Activated CD4-positive, alpha-beta memory T cell treated with anti-CD3 and anti-CD28 coated beads for 36 hours (primary cell): ENCODE measurements at regions not wholly inside any gene's neighbourhood (a gene's known extent, or its start where the extent isn't known, plus 50 kb on each side); places are given as distances from the start of the nearest gene placed in this dataset.

ENCODE experiments used
- CTCF ChIA-PET: fragments of 350-600 bp; sonication (Branson Sonifier 250); formaldehyde crosslinking; loops from one replicate; lab custom pipeline; 2021; ENCODE audit warnings: antibody characterized with exemption, inconsistent platforms; lab: Charles Lee
- POLR2A ChIA-PET: fragments of 350-600 bp; sonication (Branson Sonifier 250); formaldehyde crosslinking; loops from one replicate; lab custom pipeline; 2021; ENCODE audit warnings: antibody characterized with exemption; lab: Charles Lee
- DNase-seq: peaks from one replicate; pipeline ENCODE4 v3.0.0-alpha.2; 2020
- H3K27ac Mint-ChIP-seq: one replicate; pipeline ENCODE4 v1.8.0; 2021; ENCODE audit warnings: mixed read lengths
- H3K27me3 Mint-ChIP-seq: one replicate; pipeline ENCODE4 v1.8.0; 2021; ENCODE audit warnings: mixed read lengths
- H3K36me3 Mint-ChIP-seq: one replicate; pipeline ENCODE4 v1.8.0; 2021; ENCODE audit warnings: mixed read lengths
- H3K4me1 Mint-ChIP-seq: one replicate; pipeline ENCODE4 v1.8.0; 2021; ENCODE audit warnings: low read depth, mixed read lengths
- H3K4me3 Mint-ChIP-seq: one replicate; pipeline ENCODE4 v1.8.0; 2021; ENCODE audit warnings: mild to moderate bottlenecking, mixed read lengths
- H3K9me3 Mint-ChIP-seq: one replicate; pipeline ENCODE4 v1.8.0; 2021; ENCODE audit warnings: mixed read lengths
- intact Hi-C: fragments of 100-400 bp; cut with micrococcal nuclease; formaldehyde crosslinking; loops from one replicate; pipeline ENCODE4 v1.15.1; 2023

DNA sequence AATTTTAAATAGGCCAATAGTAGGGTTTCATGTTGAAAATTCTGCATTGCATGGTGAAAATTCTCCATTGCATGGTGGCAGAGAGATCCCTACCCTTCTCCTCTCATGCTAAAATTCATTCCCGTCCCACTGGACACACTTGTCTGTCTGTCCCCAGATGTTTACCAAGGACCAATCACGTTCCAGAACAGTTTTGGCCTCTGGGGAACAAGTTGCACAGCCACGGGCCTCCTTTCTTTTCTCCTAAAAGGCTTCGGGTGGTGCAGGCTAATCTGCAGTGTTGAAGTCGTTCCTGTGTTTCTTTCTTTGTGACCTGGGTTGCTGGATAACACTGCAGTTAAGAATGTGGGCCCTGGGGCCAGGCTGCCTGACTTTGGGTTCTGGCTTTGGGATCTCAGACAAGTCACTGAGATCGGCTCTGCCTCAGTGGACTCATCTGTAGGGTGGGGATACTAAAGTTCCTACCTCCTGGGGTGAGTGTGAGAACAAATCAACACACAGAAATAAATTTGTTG, 113.1 kb upstream of the FAM204A start:
- CTCF ChIA-PET: no interaction called here
- H3K4me1 Mint-ChIP-seq: peaks cover 4% of the 10 kb centered on the region
- POLR2A ChIA-PET: no interaction called here
- H3K27me3 Mint-ChIP-seq: peaks cover 8% of the 10 kb centered on the region
- no peaks in the 10 kb centered on the region for H3K36me3 Mint-ChIP-seq
- no peak overlapping the region for H3K27ac Mint-ChIP-seq
- H3K4me3 Mint-ChIP-seq: no peak overlapping the region
- no peak for DNase-seq
- intact Hi-C loops: no loop called here
- peaks cover 3% of the 10 kb centered on the region for H3K9me3 Mint-ChIP-seq

DNA sequence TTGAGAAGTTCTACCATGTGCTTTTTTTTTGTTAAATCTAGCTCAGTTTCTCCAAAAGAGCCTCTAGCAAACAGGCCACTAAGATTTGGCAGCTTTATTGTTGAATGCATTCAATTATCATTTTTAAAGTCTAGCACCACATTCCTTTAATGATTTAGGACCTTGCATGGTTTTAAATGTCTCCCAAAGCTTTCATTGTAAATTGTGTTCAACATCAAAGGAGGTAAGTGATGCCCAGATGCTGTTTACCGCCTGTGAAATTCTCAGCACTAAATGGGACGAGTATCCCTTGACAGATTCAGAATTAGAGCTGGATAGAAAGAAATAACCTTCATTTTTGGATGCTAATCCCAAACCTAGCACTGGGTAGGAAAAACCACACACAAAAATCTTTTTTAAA, 112.1 kb upstream of the FAM204A start:
- ChIA-PET POLR2A (no interaction called here), CTCF (interaction anchor here (1.4 kb wide), 1 partner anchor 8 kb away, joined by 4 read pairs; no protein-coding TSS in a partner anchor)
- Mint-ChIP-seq H3K36me3 (no peaks in the 10 kb centered on the region), H3K4me3 (no peak overlapping the region), H3K9me3 (peaks cover 3% of the 10 kb centered on the region), H3K4me1 (no peaks in the 10 kb centered on the region), H3K27ac (no peak overlapping the region), H3K27me3 (peaks cover 11% of the 10 kb centered on the region)
- DNase-seq: no peak
- intact Hi-C loops: no loop called here

DNA sequence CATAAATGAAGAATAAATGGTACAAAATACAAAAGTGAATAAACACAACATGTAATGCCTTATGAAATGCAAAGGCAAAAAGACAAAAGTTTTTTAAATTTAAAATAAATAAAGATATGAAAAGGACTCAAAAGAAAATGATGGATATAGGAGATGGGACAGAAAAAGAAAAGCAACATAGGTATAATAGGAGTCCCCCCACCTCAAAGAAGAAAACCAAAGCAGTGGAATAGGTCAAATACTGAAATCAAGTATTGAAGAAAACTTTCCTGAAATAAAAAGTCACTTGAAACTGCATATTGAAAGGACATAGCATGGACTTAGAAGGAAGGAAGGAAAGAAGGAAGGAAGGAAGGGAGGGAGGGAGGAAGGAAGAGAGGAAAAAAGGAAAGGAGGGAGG, 110.0 kb upstream of the FAM204A start:
- Mint-ChIP-seq H3K36me3 (no peaks in the 10 kb centered on the region), H3K4me1 (no peaks in the 10 kb centered on the region), H3K4me3 (no peak overlapping the region), H3K27ac (no peak overlapping the region), H3K9me3 (peaks cover 3% of the 10 kb centered on the region), H3K27me3 (peaks cover 17% of the 10 kb centered on the region)
- intact Hi-C loops: no loop called here
- POLR2A ChIA-PET: no interaction called here
- DNase-seq: no peak
- CTCF ChIA-PET: no interaction called here

DNA sequence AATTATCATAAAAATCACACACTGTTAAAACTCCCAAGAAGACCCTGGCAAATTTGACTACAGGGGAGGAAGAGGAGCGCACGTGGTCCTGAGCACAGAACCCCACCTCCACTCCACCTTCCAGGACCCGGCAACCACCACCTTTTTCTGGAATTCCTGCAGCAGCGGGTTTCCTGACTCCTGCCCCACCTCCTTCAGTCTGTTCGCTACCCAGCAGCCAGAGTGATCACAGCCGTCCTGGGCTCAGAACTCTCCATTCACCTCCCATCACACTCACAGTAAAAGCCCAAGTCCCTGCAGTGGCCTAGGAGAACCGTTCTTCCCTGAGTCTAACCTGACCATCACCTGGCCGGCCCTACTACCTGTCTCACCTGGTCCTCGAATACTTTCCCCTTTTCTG, 107.4 kb upstream of the FAM204A start:
- Mint-ChIP-seq H3K27me3 (peaks cover 15% of the 10 kb centered on the region), H3K9me3 (peaks cover 3% of the 10 kb centered on the region), H3K36me3 (no peaks in the 10 kb centered on the region), H3K27ac (no peak overlapping the region), H3K4me3 (no peak overlapping the region), H3K4me1 (no peaks in the 10 kb centered on the region)
- CTCF ChIA-PET: interaction anchor here (2.9 kb wide), 1 partner anchor 10 kb away, joined by 17 read pairs; no protein-coding TSS in a partner anchor
- POLR2A ChIA-PET: no interaction called here
- DNase-seq: no peak
- intact Hi-C loops: no loop called here

DNA sequence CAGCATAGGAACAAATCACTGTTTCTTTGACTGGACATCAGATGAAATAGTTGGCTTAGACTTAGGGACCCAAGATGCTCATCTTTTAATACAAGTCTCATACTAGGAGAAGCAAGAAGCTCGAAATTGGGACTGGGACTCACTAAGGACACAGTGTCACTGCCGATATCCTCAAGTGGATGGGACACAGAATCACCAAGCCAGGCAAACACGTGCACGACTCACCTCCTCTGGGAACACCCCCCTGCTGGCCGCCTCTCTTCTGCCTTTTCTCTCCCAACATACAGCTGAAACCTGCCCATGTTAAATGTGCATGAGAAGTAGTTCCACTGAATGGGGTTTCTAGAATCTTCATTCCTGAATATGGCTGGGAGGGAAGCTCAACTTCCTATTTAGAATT, 106.6 kb upstream of the FAM204A start:
- H3K36me3 Mint-ChIP-seq: no peaks in the 10 kb centered on the region
- peaks cover 3% of the 10 kb centered on the region for H3K9me3 Mint-ChIP-seq
- H3K27ac Mint-ChIP-seq: no peak overlapping the region
- peaks cover 17% of the 10 kb centered on the region for H3K27me3 Mint-ChIP-seq
- no peaks in the 10 kb centered on the region for H3K4me1 Mint-ChIP-seq
- ChIA-PET CTCF (interaction anchor here (2.9 kb wide), 1 partner anchor 11 kb away, joined by 17 read pairs; no protein-coding TSS in a partner anchor), POLR2A (no interaction called here)
- H3K4me3 Mint-ChIP-seq: no peak overlapping the region
- intact Hi-C loops: no loop called here
- DNase-seq: no peak

DNA sequence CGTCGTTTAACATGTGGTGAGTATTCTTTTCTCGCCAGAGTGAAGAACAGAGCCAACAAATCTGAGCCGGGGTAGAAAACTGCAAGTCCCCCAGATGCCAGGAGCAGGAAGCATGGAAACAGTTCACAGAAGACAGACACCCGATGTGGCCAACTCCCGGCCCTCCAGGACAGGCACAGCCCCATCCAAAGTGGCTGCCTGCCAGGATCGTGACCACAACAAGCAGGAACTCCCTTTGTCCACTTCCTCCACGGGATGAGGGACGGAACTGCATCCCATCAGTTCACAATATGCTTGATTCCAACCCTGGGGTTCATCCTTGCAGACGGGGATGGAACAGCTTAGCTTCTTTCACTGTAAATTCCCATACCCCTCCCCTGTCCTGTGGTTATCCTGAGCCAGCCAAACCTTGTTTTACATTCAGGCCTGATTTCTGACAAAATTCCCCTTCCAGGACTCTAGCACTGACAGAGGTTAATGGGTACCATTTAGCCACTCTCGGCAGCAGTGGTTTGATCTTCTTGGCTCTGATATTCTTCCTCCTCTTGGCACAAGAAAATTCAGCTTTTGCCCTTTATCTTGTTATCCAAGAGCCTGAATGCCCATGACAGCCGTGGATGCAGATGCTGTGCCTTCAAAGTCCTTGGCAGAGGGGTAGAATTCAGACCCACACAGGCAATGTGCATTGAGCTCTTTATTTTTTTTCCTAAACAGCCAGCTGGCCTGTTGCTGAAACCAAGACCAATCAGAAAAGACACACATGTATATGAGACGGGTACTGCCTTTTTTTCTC, 105.5 kb upstream of the FAM204A start:
- Mint-ChIP-seq H3K27me3 (peaks cover 17% of the 10 kb centered on the region), H3K9me3 (peaks cover 3% of the 10 kb centered on the region), H3K4me3 (no peak overlapping the region), H3K27ac (no peak overlapping the region), H3K4me1 (no peaks in the 10 kb centered on the region), H3K36me3 (no peaks in the 10 kb centered on the region)
- no peak for DNase-seq
- POLR2A ChIA-PET: no interaction called here
- CTCF ChIA-PET: no interaction called here
- intact Hi-C loops: no loop called here

DNA sequence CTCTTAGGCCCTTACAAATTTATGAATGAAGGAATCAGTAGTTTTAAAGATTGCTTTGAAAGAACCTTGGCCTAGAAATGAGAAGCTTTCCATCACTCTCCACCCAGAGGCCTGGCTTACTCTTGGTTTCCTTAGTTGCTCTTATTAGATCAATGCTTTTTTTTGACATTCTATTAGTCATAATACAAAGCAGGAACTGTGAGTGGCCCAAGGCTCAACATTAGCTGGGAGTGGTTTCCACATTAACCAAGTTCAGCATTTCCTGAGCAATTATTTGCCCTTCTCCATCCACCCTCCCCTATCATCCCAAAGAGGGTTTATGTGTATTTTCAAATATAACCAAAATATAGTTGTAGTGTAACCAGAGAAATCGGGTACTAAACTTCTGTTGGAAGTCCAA, 103.4 kb upstream of the FAM204A start:
- H3K4me1 Mint-ChIP-seq: no peaks in the 10 kb centered on the region
- H3K4me3 Mint-ChIP-seq: no peak overlapping the region
- DNase-seq: no peak
- H3K36me3 Mint-ChIP-seq: no peaks in the 10 kb centered on the region
- H3K27ac Mint-ChIP-seq: no peak overlapping the region
- ChIA-PET POLR2A (no interaction called here), CTCF (interaction anchor here (2.3 kb wide), 1 partner anchor 14 kb away, joined by 11 read pairs; no protein-coding TSS in a partner anchor)
- intact Hi-C loops: no loop called here
- H3K27me3 Mint-ChIP-seq: peaks cover 23% of the 10 kb centered on the region
- H3K9me3 Mint-ChIP-seq: no peaks in the 10 kb centered on the region

DNA sequence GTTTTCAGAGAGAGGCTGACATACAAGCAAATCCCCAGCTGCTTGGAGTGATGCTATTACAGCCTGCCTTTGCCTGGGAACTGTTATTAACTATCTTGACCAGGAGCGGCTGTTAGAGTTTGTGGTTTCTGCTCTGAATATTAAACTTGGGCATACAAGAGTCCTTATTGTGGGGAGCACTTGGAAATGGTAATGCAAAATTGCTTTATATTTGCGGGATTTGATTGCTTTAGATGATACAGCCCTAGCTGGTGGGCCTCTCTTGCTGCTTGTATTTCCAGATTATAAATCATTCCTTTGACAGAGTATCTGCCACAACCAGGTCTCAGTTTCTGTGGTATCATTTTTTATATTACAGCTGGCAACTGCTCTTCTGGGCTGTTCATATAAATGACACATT, 101.9 kb upstream of the FAM204A start:
- Mint-ChIP-seq H3K36me3 (no peaks in the 10 kb centered on the region), H3K27me3 (peaks cover 32% of the 10 kb centered on the region), H3K4me1 (no peaks in the 10 kb centered on the region), H3K9me3 (no peaks in the 10 kb centered on the region), H3K4me3 (no peak overlapping the region), H3K27ac (no peak overlapping the region)
- ChIA-PET POLR2A (no interaction called here), CTCF (interaction anchor here (0.6 kb wide), 1 partner anchor 1496 kb away, joined by 4 read pairs; no protein-coding TSS in a partner anchor)
- intact Hi-C loops: no loop called here
- DNase-seq: no peak

DNA sequence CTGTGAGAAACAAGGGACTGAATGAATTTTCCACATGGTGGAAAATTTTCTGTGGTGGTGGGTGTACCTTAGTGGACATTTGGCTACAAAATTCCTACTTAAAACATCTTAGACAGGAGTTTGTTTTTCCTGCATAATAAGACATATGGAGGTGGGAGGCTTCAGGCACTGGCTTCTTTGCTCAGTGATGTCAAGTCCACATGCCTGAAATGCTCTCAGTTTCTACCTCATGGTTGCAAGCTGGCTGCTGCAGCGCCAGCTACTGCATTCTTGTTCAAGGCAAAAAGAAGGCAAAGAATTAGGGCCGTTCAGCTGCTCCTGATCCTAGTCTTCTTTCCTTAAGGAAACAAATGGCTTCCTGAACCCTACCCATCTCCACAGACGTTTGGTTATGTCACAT, 99.9 kb upstream of the FAM204A start:
- ChIA-PET POLR2A (no interaction called here), CTCF (interaction anchor here (0.8 kb wide), 1 partner anchor 16 kb away, joined by 5 read pairs; no protein-coding TSS in a partner anchor)
- Mint-ChIP-seq H3K9me3 (no peaks in the 10 kb centered on the region), H3K27ac (no peak overlapping the region), H3K36me3 (no peaks in the 10 kb centered on the region), H3K27me3 (peaks cover 31% of the 10 kb centered on the region), H3K4me1 (no peaks in the 10 kb centered on the region), H3K4me3 (no peak overlapping the region)
- intact Hi-C loops: no loop called here
- no peak for DNase-seq

DNA sequence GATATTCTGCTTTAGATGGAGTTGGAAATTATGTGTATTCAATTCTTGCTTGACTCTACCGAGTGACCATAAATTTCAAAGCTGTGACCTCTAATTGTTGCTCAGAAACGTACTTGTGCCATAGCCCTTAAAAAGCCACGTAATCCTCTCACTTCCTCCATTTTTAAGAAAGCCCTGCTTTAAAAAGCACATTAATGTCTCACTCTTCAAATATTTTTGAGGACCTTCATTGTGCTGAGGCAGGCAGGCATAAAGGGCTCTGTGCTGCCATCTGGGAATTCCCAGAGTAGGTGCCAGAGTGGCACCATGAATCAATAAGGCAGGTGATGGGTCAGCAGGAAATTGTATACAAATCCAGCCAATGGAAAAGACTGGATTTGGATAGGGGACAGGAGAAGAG, 97.7 kb upstream of the FAM204A start:
- ChIA-PET POLR2A (no interaction called here), CTCF (no interaction called here)
- intact Hi-C loops: no loop called here
- Mint-ChIP-seq H3K27me3 (peaks cover 38% of the 10 kb centered on the region), H3K4me3 (no peak overlapping the region), H3K27ac (no peak overlapping the region), H3K4me1 (no peaks in the 10 kb centered on the region), H3K9me3 (no peaks in the 10 kb centered on the region), H3K36me3 (no peaks in the 10 kb centered on the region)
- no peak for DNase-seq

DNA sequence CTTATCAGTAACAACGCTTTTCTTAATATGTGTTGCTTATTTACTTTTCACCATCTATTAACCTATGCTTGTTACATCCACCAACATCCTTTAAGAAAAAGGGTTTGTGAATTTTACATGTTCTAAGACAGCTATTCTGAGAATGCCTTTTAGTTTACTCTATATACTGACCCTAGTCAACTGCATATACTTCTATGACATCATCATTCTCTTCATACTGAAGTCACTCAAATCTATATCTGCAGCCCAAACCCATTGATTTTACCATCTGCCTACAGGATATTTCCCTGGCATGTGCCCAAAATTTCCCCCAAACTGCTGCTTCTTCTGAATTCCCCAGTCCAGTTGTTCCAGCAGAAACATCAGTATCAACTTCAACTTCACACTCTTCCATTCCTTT, 94.6 kb upstream of the FAM204A start:
- ChIA-PET CTCF (interaction anchor here (0.6 to 1.5 kb wide), 2 partner anchors 22 to 994 kb away, joined by 3 read pairs; no protein-coding TSS in a partner anchor), POLR2A (no interaction called here)
- Mint-ChIP-seq H3K27ac (no peak overlapping the region), H3K9me3 (no peaks in the 10 kb centered on the region), H3K4me3 (no peak overlapping the region), H3K4me1 (no peaks in the 10 kb centered on the region), H3K27me3 (peaks cover 30% of the 10 kb centered on the region), H3K36me3 (no peaks in the 10 kb centered on the region)
- no peak for DNase-seq
- intact Hi-C loops: no loop called here

DNA sequence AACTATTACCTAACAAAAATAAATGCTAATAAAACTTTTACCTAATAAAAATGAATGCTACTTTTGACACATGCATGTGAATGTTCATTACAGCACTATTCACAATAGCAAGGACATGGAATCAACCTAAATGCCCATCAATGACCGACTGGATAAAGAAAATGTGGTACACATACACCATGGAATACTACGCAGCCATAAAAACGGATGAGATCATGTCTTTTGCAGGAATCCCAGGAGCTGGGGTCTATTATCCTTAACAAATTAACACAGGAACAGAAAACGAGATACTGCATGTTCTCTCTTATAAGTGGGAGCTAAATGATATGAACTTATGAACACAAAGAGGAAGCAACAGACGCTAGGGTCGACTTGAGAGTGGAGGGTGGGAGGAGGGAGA, 88.1 kb upstream of the FAM204A start:
- Mint-ChIP-seq H3K9me3 (no peaks in the 10 kb centered on the region), H3K36me3 (no peaks in the 10 kb centered on the region), H3K27ac (no peak overlapping the region), H3K4me3 (no peak overlapping the region), H3K27me3 (peaks cover 5% of the 10 kb centered on the region), H3K4me1 (no peaks in the 10 kb centered on the region)
- ChIA-PET POLR2A (no interaction called here), CTCF (interaction anchor here (2.6 kb wide), 1 partner anchor 29 kb away, joined by 10 read pairs; no protein-coding TSS in a partner anchor)
- DNase-seq: no peak
- intact Hi-C loops: no loop called here
